ENCODE measurements at regions not wholly inside any gene's neighbourhood (a gene's known extent, or its start where the extent isn't known, plus 50 kb on each side); places are given as distances from the start of the nearest gene placed in this dataset.

DNA sequence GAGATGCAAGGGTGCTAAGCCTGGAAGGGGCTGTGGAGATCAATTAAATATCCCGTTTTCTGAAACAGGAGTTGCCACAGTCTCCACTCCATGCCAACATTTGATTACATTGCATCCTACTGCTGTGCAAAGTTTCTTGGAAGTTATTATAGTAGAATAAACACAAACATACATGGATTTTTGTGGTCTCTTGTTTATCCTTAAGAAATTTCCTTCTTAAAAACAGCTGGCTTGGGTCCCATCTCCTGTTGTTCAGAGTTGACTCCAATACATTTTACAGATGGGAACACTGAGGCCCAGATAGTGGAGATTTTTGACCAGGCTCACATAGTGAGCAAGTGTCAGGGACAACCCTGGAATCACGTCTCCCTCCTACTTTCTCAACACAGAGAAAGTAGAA lies 124.0 kb upstream of the ADAMTS18 start:
- TF ChIP-seq POLR2AphosphoS5 (IDR thresholded peaks at IDR 0.05; ENCODE audit: low read depth, low read length) (no peak), FOXP2 (optimal IDR thresholded peaks at IDR 0.05; ENCODE audit: borderline replicate concordance, extremely low read depth, extremely low read length, insufficient read depth) (no peak), SIN3A (IDR thresholded peaks at IDR 0.05; ENCODE audit: borderline replicate concordance, insufficient read depth, low read length) (no peak), TAF1 (IDR thresholded peaks at IDR 0.05; ENCODE audit: borderline replicate concordance, insufficient read depth, low read length) (no peak)
- TF ChIP-seq, protein P1, sequence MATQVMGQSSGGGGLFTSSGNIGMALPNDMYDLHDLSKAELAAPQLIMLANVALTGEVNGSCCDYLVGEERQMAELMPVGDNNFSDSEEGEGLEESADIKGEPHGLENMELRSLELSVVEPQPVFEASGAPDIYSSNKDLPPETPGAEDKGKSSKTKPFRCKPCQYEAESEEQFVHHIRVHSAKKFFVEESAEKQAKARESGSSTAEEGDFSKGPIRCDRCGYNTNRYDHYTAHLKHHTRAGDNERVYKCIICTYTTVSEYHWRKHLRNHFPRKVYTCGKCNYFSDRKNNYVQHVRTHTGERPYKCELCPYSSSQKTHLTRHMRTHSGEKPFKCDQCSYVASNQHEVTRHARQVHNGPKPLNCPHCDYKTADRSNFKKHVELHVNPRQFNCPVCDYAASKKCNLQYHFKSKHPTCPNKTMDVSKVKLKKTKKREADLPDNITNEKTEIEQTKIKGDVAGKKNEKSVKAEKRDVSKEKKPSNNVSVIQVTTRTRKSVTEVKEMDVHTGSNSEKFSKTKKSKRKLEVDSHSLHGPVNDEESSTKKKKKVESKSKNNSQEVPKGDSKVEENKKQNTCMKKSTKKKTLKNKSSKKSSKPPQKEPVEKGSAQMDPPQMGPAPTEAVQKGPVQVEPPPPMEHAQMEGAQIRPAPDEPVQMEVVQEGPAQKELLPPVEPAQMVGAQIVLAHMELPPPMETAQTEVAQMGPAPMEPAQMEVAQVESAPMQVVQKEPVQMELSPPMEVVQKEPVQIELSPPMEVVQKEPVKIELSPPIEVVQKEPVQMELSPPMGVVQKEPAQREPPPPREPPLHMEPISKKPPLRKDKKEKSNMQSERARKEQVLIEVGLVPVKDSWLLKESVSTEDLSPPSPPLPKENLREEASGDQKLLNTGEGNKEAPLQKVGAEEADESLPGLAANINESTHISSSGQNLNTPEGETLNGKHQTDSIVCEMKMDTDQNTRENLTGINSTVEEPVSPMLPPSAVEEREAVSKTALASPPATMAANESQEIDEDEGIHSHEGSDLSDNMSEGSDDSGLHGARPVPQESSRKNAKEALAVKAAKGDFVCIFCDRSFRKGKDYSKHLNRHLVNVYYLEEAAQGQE (IDR thresholded peaks at IDR 0.05; ENCODE audit: insufficient read depth in 1 of 2, low read depth in 2 of 2, low read length in 2 of 2) = no peak

DNA sequence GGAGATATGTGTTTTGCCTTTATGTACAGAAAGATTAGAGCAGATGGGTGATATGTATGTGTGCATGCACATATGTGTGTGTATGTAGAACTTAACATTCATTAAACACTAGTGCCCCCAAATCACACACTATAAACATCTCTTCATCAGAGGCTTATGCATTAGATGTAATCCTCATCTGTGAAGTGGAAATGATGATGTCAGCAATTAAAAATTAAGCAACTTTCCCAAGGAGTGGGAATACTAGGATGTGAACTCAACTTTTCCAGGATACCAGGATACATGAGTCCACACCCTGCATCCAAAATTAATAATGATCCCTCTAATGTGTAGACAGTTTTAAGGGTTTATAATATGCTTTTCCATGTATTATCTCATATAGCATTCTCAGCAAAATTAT lies 127.7 kb upstream of the ADAMTS18 start:
- TF ChIP-seq FOXP2 (optimal IDR thresholded peaks at IDR 0.05; ENCODE audit: borderline replicate concordance, extremely low read depth, extremely low read length, insufficient read depth) (no peak), POLR2AphosphoS5 (IDR thresholded peaks at IDR 0.05; ENCODE audit: low read depth, low read length) (no peak)
- TF ChIP-seq, protein P1 (IDR thresholded peaks at IDR 0.05; ENCODE audit: insufficient read depth in 1 of 2, low read depth in 2 of 2, low read length in 2 of 2) = no peak

GRCh38 chr16:77564791-77565390 lies 130.1 kb upstream of the ADAMTS18 start:
- TF ChIP-seq FOXP2 (optimal IDR thresholded peaks at IDR 0.05; ENCODE audit: borderline replicate concordance, extremely low read depth, extremely low read length, insufficient read depth) = no peak
- TF ChIP-seq, protein P1 (IDR thresholded peaks at IDR 0.05; ENCODE audit: insufficient read depth in 1 of 2, low read depth in 2 of 2, low read length in 2 of 2) = no peak
- TF ChIP-seq SIN3A (IDR thresholded peaks at IDR 0.05; ENCODE audit: borderline replicate concordance, insufficient read depth, low read length) = no peak
- no peak for TF ChIP-seq POLR2AphosphoS5 (IDR thresholded peaks at IDR 0.05; ENCODE audit: low read depth, low read length)
- no peak for TF ChIP-seq TAF1 (IDR thresholded peaks at IDR 0.05; ENCODE audit: borderline replicate concordance, insufficient read depth, low read length)

DNA sequence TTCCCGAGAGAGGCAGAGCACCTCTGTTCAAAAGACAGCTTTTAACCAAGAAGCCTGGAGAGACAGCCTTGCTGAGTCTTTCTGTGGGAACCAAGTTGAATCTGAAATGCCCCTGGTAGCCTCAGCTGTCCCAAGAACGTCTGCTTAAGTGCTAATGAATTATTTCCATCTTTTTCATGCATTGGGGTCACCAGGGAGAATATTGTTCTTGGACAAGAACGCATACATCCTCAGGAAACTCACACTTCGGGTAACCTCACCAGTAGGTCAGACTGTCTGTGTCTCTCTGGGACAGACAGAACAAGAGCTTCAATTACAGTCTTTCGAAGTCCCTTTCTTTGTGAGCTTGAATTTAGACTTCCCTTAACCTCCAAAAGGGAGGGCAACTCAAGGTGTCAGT lies 134.6 kb upstream of the ADAMTS18 start:
- TF ChIP-seq POLR2AphosphoS5 (IDR thresholded peaks at IDR 0.05; ENCODE audit: low read depth, low read length) = no peak
- TF ChIP-seq, protein P1 (IDR thresholded peaks at IDR 0.05; ENCODE audit: insufficient read depth in 1 of 2, low read depth in 2 of 2, low read length in 2 of 2) = no peak

DNA sequence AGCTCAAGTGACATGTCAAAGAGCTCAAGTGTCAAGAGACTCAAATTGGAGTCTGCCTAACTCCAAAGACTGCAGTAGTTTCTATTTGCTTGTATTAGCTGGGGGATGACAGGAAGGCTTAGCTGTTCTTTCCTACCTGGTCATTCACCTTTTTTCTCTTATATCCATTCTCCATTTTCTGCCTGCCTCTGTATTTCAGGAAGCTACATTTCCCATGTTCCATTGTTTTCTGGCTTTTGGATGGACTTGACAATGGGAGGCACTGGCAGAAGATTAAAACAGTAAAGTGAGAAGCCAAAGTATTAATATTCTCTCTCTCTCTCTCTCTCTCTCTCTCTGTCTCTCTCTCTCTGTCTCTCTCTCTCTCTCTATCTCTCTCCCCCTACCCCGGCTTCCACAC lies 135.7 kb upstream of the ADAMTS18 start:
- TF ChIP-seq TAF1 (IDR thresholded peaks at IDR 0.05; ENCODE audit: borderline replicate concordance, insufficient read depth, low read length) (no peak), FOXP2 (optimal IDR thresholded peaks at IDR 0.05; ENCODE audit: borderline replicate concordance, extremely low read depth, extremely low read length, insufficient read depth) (no peak), SIN3A (IDR thresholded peaks at IDR 0.05; ENCODE audit: borderline replicate concordance, insufficient read depth, low read length) (no peak), POLR2AphosphoS5 (IDR thresholded peaks at IDR 0.05; ENCODE audit: low read depth, low read length) (no peak)
- TF ChIP-seq, protein P1 (IDR thresholded peaks at IDR 0.05; ENCODE audit: insufficient read depth in 1 of 2, low read depth in 2 of 2, low read length in 2 of 2) = no peak
